Keratinocyte (primary cell): ENCODE measurements at regions not wholly inside any gene's neighbourhood (a gene's known extent, or its start where the extent isn't known, plus 50 kb on each side); places are given as distances from the start of the nearest gene placed in this dataset.
A peak's percentile ranks its signal among the peaks of the same experiment; 100 is the strongest.

Experiments used
- DNase-seq: peaks from one replicate; pipeline ENCODE4 v3.0.0-alpha.2; 2011; ENCODE audit warnings: low read depth, missing footprints, low spot score
- FAIRE-seq: peaks from 2 replicates; lab custom pipeline; 2011; peaks lifted over from hg19 to GRCh38; lab: Jason Lieb, UNC
- H2AFZ ChIP-seq: 2 replicates; pipeline ENCODE4 v1.6.0; 2012; ENCODE audit warnings: low read length, control low read depth, inconsistent platforms; ENCODE audit not compliant: control insufficient read depth
- H3K27ac ChIP-seq: 2 replicates; pipeline ENCODE4 v1.5.1; 2011; ENCODE audit warnings: low read length; ENCODE audit not compliant: control insufficient read depth, insufficient read depth
- H3K27me3 ChIP-seq: 3 replicates; pipeline ENCODE4 v1.6.0; 2011; ENCODE audit warnings: low read length; ENCODE audit not compliant: control insufficient read depth, insufficient read depth; ENCODE audit errors: extremely low read depth
- H3K36me3 ChIP-seq, 2 experiments: 2 replicates in 1 of 2; 3 replicates in 1 of 2; pipeline ENCODE4 v1.5.1; 2011; ENCODE audit warnings: low read length in 2 of 2, mild to moderate bottlenecking in 1 of 2; ENCODE audit not compliant: control insufficient read depth in 2 of 2, insufficient read depth in 2 of 2; ENCODE audit errors: extremely low read depth in 1 of 2
- H3K4me1 ChIP-seq: 3 replicates; pipeline ENCODE4 v1.5.1; 2011; ENCODE audit warnings: low read length; ENCODE audit not compliant: control insufficient read depth, insufficient read depth; ENCODE audit errors: extremely low read depth
- H3K4me2 ChIP-seq: 3 replicates; pipeline ENCODE4 v1.6.0; 2011; ENCODE audit warnings: low read depth, low read length; ENCODE audit not compliant: control insufficient read depth, insufficient read depth; ENCODE audit errors: extremely low read depth
- H3K4me3 ChIP-seq, 3 experiments: fragments of 200-600 bp in 1 of 3; sonication (generic) in 1 of 3; 2 replicates in 2 of 3; 3 replicates in 1 of 3; pipeline ENCODE4 v1.5.1; 2011 to 2016; ENCODE audit warnings: low read length in 3 of 3, mild to moderate bottlenecking in 3 of 3, control low read depth in 2 of 3, inconsistent platforms in 1 of 3, low read depth in 1 of 3, mixed read lengths in 1 of 3, mixed run types in 1 of 3, moderate library complexity in 1 of 3; ENCODE audit not compliant: control insufficient read depth in 2 of 3, insufficient read depth in 2 of 3; ENCODE audit errors: extremely low read depth in 1 of 3
- H3K79me2 ChIP-seq: 2 replicates; pipeline ENCODE4 v1.6.0; 2012; ENCODE audit warnings: low read length; ENCODE audit not compliant: control insufficient read depth, insufficient read depth
- H3K9ac ChIP-seq: 3 replicates; pipeline ENCODE4 v1.6.0; 2011; ENCODE audit warnings: low read length; ENCODE audit not compliant: control insufficient read depth, insufficient read depth; ENCODE audit errors: extremely low read depth
- H3K9me1 ChIP-seq: 3 replicates; pipeline ENCODE4 v1.6.0; 2011; ENCODE audit warnings: low read length; ENCODE audit not compliant: control insufficient read depth, insufficient read depth; ENCODE audit errors: extremely low read depth
- H3K9me3 ChIP-seq: 2 replicates; pipeline ENCODE4 v1.5.1; 2012; ENCODE audit warnings: low read depth, low read length; ENCODE audit not compliant: control insufficient read depth
- H4K20me1 ChIP-seq: 3 replicates; pipeline ENCODE4 v1.6.0; 2011; ENCODE audit warnings: low read length; ENCODE audit not compliant: control insufficient read depth, insufficient read depth; ENCODE audit errors: extremely low read depth
- EZH2 ChIP-seq: IDR thresholded peaks from one replicate; pipeline ENCODE4 v1.6.1; 2012; ENCODE audit warnings: inconsistent platforms, mild to moderate bottlenecking, low read length, moderate library complexity
- dilution Hi-C: fragments of 300-500 bp; cut with MboI; formaldehyde crosslinking; loops from one replicate; pipeline ENCODE4 v1.7.0; 2020; ENCODE audit warnings: low sequenced_read_pairs; ENCODE audit not compliant: extremely low pct_ligation_motif_present
- TF ChIP-seq, protein P1 (sequence below), 3 experiments: IDR thresholded peaks in 1 of 3; conservative IDR thresholded peaks in 1 of 3; optimal IDR thresholded peaks in 1 of 3; 2 replicates in 2 of 3; 3 replicates in 1 of 3; pipeline versions ENCODE3 to v1.5.1; 2011; ENCODE audit warnings: low read length in 3 of 3, mild to moderate bottlenecking in 3 of 3, moderate library complexity in 2 of 3, control low read depth in 1 of 3, inconsistent platforms in 1 of 3; ENCODE audit not compliant: insufficient read depth in 2 of 3; ENCODE audit errors: extremely low read depth in 1 of 3

DNA sequence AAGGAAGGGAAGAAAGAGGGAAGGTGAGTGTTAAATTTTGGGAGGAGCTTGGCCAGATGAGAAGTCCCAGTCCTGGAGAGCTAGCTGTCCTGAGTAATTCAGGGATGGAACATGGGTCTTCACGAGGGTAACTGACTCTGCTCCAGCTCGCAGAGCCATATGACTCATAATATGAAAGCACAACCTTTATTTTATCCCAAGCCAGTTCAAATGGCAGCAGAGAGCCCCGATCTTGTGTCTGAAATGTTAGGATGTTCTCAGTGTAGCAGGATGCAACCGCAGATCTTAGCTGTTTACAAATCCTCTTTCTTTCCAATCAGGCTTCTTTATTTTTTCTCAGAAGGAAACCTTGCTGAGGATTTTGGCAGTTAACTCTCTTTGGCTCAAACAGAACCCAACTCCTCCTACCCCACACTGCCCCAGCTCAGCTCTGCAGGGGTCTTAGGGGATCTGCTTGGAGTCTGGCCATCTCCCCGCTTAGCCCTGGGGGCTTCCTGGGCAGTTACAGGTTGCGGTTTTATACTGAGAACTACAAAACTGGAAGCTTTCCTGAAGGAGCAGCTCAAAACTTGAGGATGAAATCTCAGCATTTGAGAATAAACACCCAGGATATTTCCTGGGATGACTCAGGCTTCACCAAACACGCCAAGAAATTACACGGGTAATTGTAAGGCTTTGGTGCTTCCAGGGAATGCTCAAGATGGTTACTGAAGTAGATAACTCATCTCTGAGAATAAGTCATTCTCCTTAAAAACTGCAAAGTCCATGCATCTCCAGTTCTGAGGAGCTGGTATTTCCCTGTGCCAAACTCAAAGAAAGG, 92.5 kb downstream of the VCPKMT start:
- Histone ChIP-seq H3K27ac (peak overlapping the region; percentile 81), H3K27me3 (no peaks in the 10 kb centered on the region), H3K9me3 (peaks cover 13% of the 10 kb centered on the region), H3K4me2 (peak overlapping the region; percentile 88), H4K20me1 (no peaks in the 10 kb centered on the region), H3K9ac (peak overlapping the region; percentile 69), H2AFZ (peak overlapping the region; percentile 9), H3K79me2 (no peaks in the 10 kb centered on the region), H3K4me3 (peak overlapping the region in 2 of 3 experiments; percentile 10 to 29), H3K9me1 (no peaks in the 10 kb centered on the region), H3K4me1 (peaks cover 15% of the 10 kb centered on the region), H3K36me3 (no peaks in the 10 kb centered on the region)
- TF ChIP-seq, protein P1, sequence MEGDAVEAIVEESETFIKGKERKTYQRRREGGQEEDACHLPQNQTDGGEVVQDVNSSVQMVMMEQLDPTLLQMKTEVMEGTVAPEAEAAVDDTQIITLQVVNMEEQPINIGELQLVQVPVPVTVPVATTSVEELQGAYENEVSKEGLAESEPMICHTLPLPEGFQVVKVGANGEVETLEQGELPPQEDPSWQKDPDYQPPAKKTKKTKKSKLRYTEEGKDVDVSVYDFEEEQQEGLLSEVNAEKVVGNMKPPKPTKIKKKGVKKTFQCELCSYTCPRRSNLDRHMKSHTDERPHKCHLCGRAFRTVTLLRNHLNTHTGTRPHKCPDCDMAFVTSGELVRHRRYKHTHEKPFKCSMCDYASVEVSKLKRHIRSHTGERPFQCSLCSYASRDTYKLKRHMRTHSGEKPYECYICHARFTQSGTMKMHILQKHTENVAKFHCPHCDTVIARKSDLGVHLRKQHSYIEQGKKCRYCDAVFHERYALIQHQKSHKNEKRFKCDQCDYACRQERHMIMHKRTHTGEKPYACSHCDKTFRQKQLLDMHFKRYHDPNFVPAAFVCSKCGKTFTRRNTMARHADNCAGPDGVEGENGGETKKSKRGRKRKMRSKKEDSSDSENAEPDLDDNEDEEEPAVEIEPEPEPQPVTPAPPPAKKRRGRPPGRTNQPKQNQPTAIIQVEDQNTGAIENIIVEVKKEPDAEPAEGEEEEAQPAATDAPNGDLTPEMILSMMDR (optimal IDR thresholded peaks at IDR 0.05 in 1 of 3, IDR thresholded peaks at IDR 0.05 in 1 of 3, conservative IDR thresholded peaks at IDR 0.05 in 1 of 3; ENCODE audit: extremely low read depth in 1 of 3, insufficient read depth in 2 of 3, low read length in 3 of 3) = no peak
- TF ChIP-seq EZH2 = no peak
- FAIRE-seq = peak; percentile 95
- DNase-seq = peak; percentile 74
- dilution Hi-C loops = no loop called here

DNA sequence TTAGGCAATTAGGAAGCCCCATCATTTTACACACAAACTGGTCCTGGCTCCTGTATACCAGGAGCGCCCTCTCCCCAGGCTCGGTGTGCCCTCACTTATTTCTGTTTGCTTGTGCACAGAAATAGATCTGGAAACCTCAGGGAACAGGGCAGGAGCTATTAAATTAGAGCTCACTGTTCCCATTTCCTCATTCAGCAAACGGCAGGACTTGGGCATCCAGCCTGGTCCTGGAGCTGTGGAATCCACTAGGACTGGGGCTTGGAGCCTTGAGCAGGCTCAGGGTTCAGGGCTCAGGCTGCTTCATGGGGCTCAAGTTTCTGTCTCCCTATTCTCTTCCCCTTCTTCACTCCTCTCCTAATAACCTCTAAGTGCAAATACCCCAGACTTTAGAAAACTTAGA, 91.3 kb downstream of the VCPKMT start:
- no peaks in the 10 kb centered on the region for H4K20me1 ChIP-seq
- no peak overlapping the region for H2AFZ ChIP-seq
- no peak overlapping the region for H3K9ac ChIP-seq
- no peak overlapping the region for H3K27ac ChIP-seq
- H3K36me3 ChIP-seq = no peaks in the 10 kb centered on the region
- H3K79me2 ChIP-seq = no peaks in the 10 kb centered on the region
- H3K4me3 ChIP-seq = no peak overlapping the region
- no peak for FAIRE-seq
- no peaks in the 10 kb centered on the region for H3K27me3 ChIP-seq
- dilution Hi-C loops = no loop called here
- no peaks in the 10 kb centered on the region for H3K9me1 ChIP-seq
- H3K4me1 ChIP-seq = peaks cover 14% of the 10 kb centered on the region
- H3K4me2 ChIP-seq = no peak overlapping the region
- TF ChIP-seq, protein P1 (optimal IDR thresholded peaks at IDR 0.05 in 1 of 3, IDR thresholded peaks at IDR 0.05 in 1 of 3, conservative IDR thresholded peaks at IDR 0.05 in 1 of 3; ENCODE audit: extremely low read depth in 1 of 3, insufficient read depth in 2 of 3, low read length in 3 of 3) = no peak
- TF ChIP-seq EZH2 = no peak
- H3K9me3 ChIP-seq = peaks cover 9% of the 10 kb centered on the region
- DNase-seq = no peak
